A549 (cell line): ENCODE measurements at regions not wholly inside any gene's neighbourhood (a gene's known extent, or its start where the extent isn't known, plus 50 kb on each side); places are given as distances from the start of the nearest gene placed in this dataset.

Experiments used
- CTCF ChIP-seq: fragments of >200 bp; sonication (Bioruptor Twin); formaldehyde crosslinking; IDR thresholded peaks from 3 replicates; pipeline ENCODE4 v1.5.1; 2016
- JUN ChIP-seq, 2 experiments: fragments of >200 bp; sonication (Bioruptor Twin); formaldehyde crosslinking; IDR thresholded peaks; 2 replicates in 1 of 2; 3 replicates in 1 of 2; pipeline ENCODE4 v1.6.1; 2016 to 2017
- MAX ChIP-seq: IDR thresholded peaks from 2 replicates; pipeline ENCODE4 v1.6.1; 2012
- MYC ChIP-seq: IDR thresholded peaks from 2 replicates; pipeline ENCODE4 v1.6.1; 2012; ENCODE audit warnings: mild to moderate bottlenecking, inconsistent platforms, low read length, improper control_type of control experiment, borderline replicate concordance
- POLR2A ChIP-seq: IDR thresholded peaks from 2 replicates; pipeline ENCODE4 v1.6.1; 2012; ENCODE audit warnings: mild to moderate bottlenecking, low read length
- RAD21 ChIP-seq, 2 experiments: fragments of >200 bp in 1 of 2; sonication (Bioruptor Twin) in 1 of 2; formaldehyde crosslinking in 1 of 2; IDR thresholded peaks in 1 of 2; conservative IDR thresholded peaks in 1 of 2; 2 replicates in 1 of 2; 3 replicates in 1 of 2; pipeline ENCODE4 v1.6.1; 2012 to 2018; ENCODE audit warnings: inconsistent platforms in 1 of 2
- RCOR1 ChIP-seq: fragments of 150-350 bp; IDR thresholded peaks from 2 replicates; pipeline ENCODE4 v1.6.1; 2014; ENCODE audit warnings: antibody characterized with exemption, low read length, low read depth
- RFX5 ChIP-seq: fragments of 450-650 bp; IDR thresholded peaks from 2 replicates; pipeline ENCODE4 v1.7.1; 2014; ENCODE audit warnings: antibody characterized with exemption, mild to moderate bottlenecking, moderate library complexity
- SMC3 ChIP-seq: fragments of >200 bp; sonication (Bioruptor Twin); formaldehyde crosslinking; IDR thresholded peaks from 3 replicates; pipeline ENCODE4 v1.6.1; 2018; ENCODE audit warnings: inconsistent platforms
- TP53 ChIP-seq: fragments of 250-450 bp; sonication (Bioruptor Pico); IDR thresholded peaks from 2 replicates; pipeline ENCODE4 v1.5.0; 2021; ENCODE audit warnings: mild to moderate bottlenecking, moderate library complexity
- USF2 ChIP-seq: fragments of 450-650 bp; IDR thresholded peaks from 2 replicates; pipeline ENCODE4 v1.6.1; 2014; ENCODE audit warnings: antibody characterized with exemption
- ZC3H11A ChIP-seq: fragments of 450-650 bp; IDR thresholded peaks from 2 replicates; pipeline ENCODE4 v1.6.1; 2014; ENCODE audit warnings: antibody characterized with exemption, mild to moderate bottlenecking

DNA sequence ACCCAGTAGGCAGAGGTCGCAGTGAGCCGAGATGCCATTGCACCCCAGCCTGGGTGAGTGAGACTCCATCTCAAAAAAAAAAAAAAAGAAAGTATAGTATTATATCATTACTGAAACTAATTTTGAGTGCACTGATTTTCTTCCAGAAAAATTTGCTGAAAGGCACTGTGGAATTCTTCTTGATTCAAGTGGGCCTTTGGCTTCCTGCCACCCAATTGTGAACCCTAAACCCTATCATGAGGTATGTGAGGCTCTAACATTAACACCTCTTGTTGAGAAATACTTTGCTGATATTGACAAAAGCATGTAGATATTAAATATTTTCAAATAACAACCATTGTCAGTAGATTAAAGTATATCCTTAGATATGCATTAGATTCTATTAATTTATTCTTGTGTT lies 211.2 kb downstream of the LRRK2 start:
- TF ChIP-seq POLR2A: no peak
- no peak for TF ChIP-seq CTCF
- TF ChIP-seq SMC3: no peak
- no peak for TF ChIP-seq MYC
- TF ChIP-seq TP53 (CRISPR knock-in tag): no peak
- TF ChIP-seq ZC3H11A: no peak
- no peak for TF ChIP-seq RCOR1
- no peak for TF ChIP-seq RAD21 (conservative IDR thresholded peaks at IDR 0.05 in 1 of 2, IDR thresholded peaks at IDR 0.05 in 1 of 2)
- no peak for TF ChIP-seq MAX
- TF ChIP-seq USF2: no peak
- TF ChIP-seq JUN (IDR thresholded peaks at IDR 0.05): no peak
- TF ChIP-seq RFX5: no peak
